ENCODE measurements at regions not wholly inside any gene's neighbourhood (a gene's known extent, or its start where the extent isn't known, plus 50 kb on each side); places are given as distances from the start of the nearest gene placed in this dataset.

GRCh38 chr11:122229481-122230384, 113.7 kb upstream of the BLID start:
- TF ChIP-seq EZH2 (IDR thresholded peaks at IDR 0.05; ENCODE audit: borderline replicate concordance, low read depth, low read length, severe bottlenecking) (no peak), CTCF (IDR thresholded peaks at IDR 0.05; ENCODE audit: borderline replicate concordance, extremely low read depth, low read length, poor library complexity, severe bottlenecking) (no peak)
- no peaks in the 10 kb centered on the region for H4K20me1 ChIP-seq (ENCODE audit: insufficient read depth, low read length)
- H3K9me3 ChIP-seq (ENCODE audit: insufficient read depth, low read length, severe bottlenecking): no peaks in the 10 kb centered on the region
- DNase-seq (no peak), ATAC-seq (ENCODE audit: insufficient read depth, low read depth) (no peak)
- no peak overlapping the region for H3K27ac ChIP-seq (ENCODE audit: low read length)
- no peak overlapping the region for H3K9ac ChIP-seq (ENCODE audit: low read depth, low read length)
- no peak overlapping the region for H3K4me3 ChIP-seq (ENCODE audit: low read depth in 1 of 2, low read length in 2 of 2)
- H3K79me2 ChIP-seq (ENCODE audit: insufficient read depth, low read length): no peaks in the 10 kb centered on the region
- no peaks in the 10 kb centered on the region for H3K4me1 ChIP-seq (ENCODE audit: insufficient read depth, low read length)
- H3K4me2 ChIP-seq (ENCODE audit: insufficient read depth, low read length): no peak overlapping the region
- no peaks in the 10 kb centered on the region for H3K36me3 ChIP-seq (ENCODE audit: insufficient read depth, low read length)
- H2AFZ ChIP-seq (ENCODE audit: low read depth, low read length): no peak overlapping the region
- no peaks in the 10 kb centered on the region for H3K27me3 ChIP-seq (ENCODE audit: insufficient read depth, low read length, poor library complexity)

GRCh38 chr11:122229078-122229477, 113.1 kb upstream of the BLID start:
- Histone ChIP-seq H3K36me3 (ENCODE audit: insufficient read depth, low read length) (no peaks in the 10 kb centered on the region), H3K9ac (ENCODE audit: low read depth, low read length) (no peak overlapping the region), H3K4me2 (ENCODE audit: insufficient read depth, low read length) (no peak overlapping the region), H3K27me3 (ENCODE audit: insufficient read depth, low read length, poor library complexity) (no peaks in the 10 kb centered on the region), H3K4me1 (ENCODE audit: insufficient read depth, low read length) (no peaks in the 10 kb centered on the region), H3K9me3 (ENCODE audit: insufficient read depth, low read length, severe bottlenecking) (no peaks in the 10 kb centered on the region), H4K20me1 (ENCODE audit: insufficient read depth, low read length) (no peaks in the 10 kb centered on the region), H3K79me2 (ENCODE audit: insufficient read depth, low read length) (no peaks in the 10 kb centered on the region), H3K4me3 (ENCODE audit: low read depth in 1 of 2, low read length in 2 of 2) (no peak overlapping the region), H3K27ac (ENCODE audit: low read length) (no peak overlapping the region), H2AFZ (ENCODE audit: low read depth, low read length) (no peak overlapping the region)
- ATAC-seq (ENCODE audit: insufficient read depth, low read depth) (no peak), DNase-seq (no peak)
- TF ChIP-seq EZH2 (IDR thresholded peaks at IDR 0.05; ENCODE audit: borderline replicate concordance, low read depth, low read length, severe bottlenecking) (no peak), CTCF (IDR thresholded peaks at IDR 0.05; ENCODE audit: borderline replicate concordance, extremely low read depth, low read length, poor library complexity, severe bottlenecking) (no peak)

GRCh38 chr11:122226810-122227379, 110.9 kb upstream of the BLID start:
- H3K4me1 ChIP-seq (ENCODE audit: insufficient read depth, low read length): no peaks in the 10 kb centered on the region
- peaks cover 3% of the 10 kb centered on the region for H3K27me3 ChIP-seq (ENCODE audit: insufficient read depth, low read length, poor library complexity)
- H3K79me2 ChIP-seq (ENCODE audit: insufficient read depth, low read length): no peaks in the 10 kb centered on the region
- ATAC-seq (ENCODE audit: insufficient read depth, low read depth): no peak
- no peak overlapping the region for H3K27ac ChIP-seq (ENCODE audit: low read length)
- no peaks in the 10 kb centered on the region for H3K9me3 ChIP-seq (ENCODE audit: insufficient read depth, low read length, severe bottlenecking)
- TF ChIP-seq EZH2 (IDR thresholded peaks at IDR 0.05; ENCODE audit: borderline replicate concordance, low read depth, low read length, severe bottlenecking) (no peak), CTCF (IDR thresholded peaks at IDR 0.05; ENCODE audit: borderline replicate concordance, extremely low read depth, low read length, poor library complexity, severe bottlenecking) (no peak)
- no peaks in the 10 kb centered on the region for H3K36me3 ChIP-seq (ENCODE audit: insufficient read depth, low read length)
- no peak for DNase-seq
- H3K9ac ChIP-seq (ENCODE audit: low read depth, low read length): no peak overlapping the region
- no peak overlapping the region for H2AFZ ChIP-seq (ENCODE audit: low read depth, low read length)
- H4K20me1 ChIP-seq (ENCODE audit: insufficient read depth, low read length): no peaks in the 10 kb centered on the region
- no peak overlapping the region for H3K4me2 ChIP-seq (ENCODE audit: insufficient read depth, low read length)
- H3K4me3 ChIP-seq (ENCODE audit: low read depth in 1 of 2, low read length in 2 of 2): no peak overlapping the region
